SK-N-SH (cell line): ENCODE measurements at regions not wholly inside any gene's neighbourhood (a gene's known extent, or its start where the extent isn't known, plus 50 kb on each side); places are given as distances from the start of the nearest gene placed in this dataset.

Experiments
- CTCF ChIA-PET: fragments of 300-600, 350-600 bp; formaldehyde crosslinking; extraction: SDS; loops from one replicate; lab custom pipeline; 2021; lab: Yijun Ruan, JAX
- POLR2A ChIA-PET: fragments of 350-600 bp; sonication (Branson Sonifier 250); formaldehyde crosslinking; extraction: SDS; loops from one replicate; lab custom pipeline; 2020; ENCODE audit warnings: antibody characterized with exemption, inconsistent platforms; lab: Yijun Ruan, JAX
- DNase-seq: peaks from one replicate; pipeline ENCODE4 v3.0.0; 2012
- H2AFZ ChIP-seq: fragments of 200-600 bp; sonication (generic); 2 replicates; pipeline ENCODE4 v1.8.1; 2016; ENCODE audit warnings: antibody characterized with exemption, mild to moderate bottlenecking, low read depth
- H3F3A ChIP-seq: fragments of 200-600 bp; sonication (generic); replicated peaks from 2 replicates; pipeline ENCODE3; 2016; ENCODE audit warnings: antibody characterized with exemption, mild to moderate bottlenecking; ENCODE audit not compliant: insufficient read depth
- H3K27ac ChIP-seq, 2 experiments: fragments of 200-500 bp in 1 of 2; fragments of 200-600 bp in 1 of 2; sonication (Bioruptor generic) in 1 of 2; sonication (generic), shearing (Covaris generic) in 1 of 2; 2 replicates each; pipeline versions ENCODE4 v1.5.1 to v1.6.1; 2014 to 2016; ENCODE audit warnings: low read depth in 2 of 2, inconsistent platforms in 1 of 2, low read length in 1 of 2, mild to moderate bottlenecking in 1 of 2, mixed read lengths in 1 of 2
- H3K27me3 ChIP-seq: fragments of 200-600 bp; sonication (generic), shearing (Covaris generic); 2 replicates; pipeline ENCODE4 v1.6.1; 2016; ENCODE audit warnings: mixed run types; ENCODE audit not compliant: insufficient read depth
- H3K36me3 ChIP-seq, 2 experiments: fragments of 200-500 bp in 1 of 2; fragments of 200-600 bp in 1 of 2; sonication (Bioruptor generic) in 1 of 2; sonication (generic) in 1 of 2; replicated peaks in 1 of 2; 2 replicates each; pipeline versions ENCODE3 to v1.5.1; 2014 to 2016; ENCODE audit warnings: low read length in 1 of 2, mild to moderate bottlenecking in 1 of 2; ENCODE audit not compliant: insufficient read depth in 2 of 2, control insufficient read depth in 1 of 2
- H3K4me1 ChIP-seq, 2 experiments: fragments of 200-500 bp in 1 of 2; fragments of 200-600 bp in 1 of 2; sonication (Bioruptor generic) in 1 of 2; sonication (generic), shearing (Covaris generic) in 1 of 2; 2 replicates each; pipeline versions ENCODE4 v1.5.1 to v1.6.1; 2014 to 2016; ENCODE audit warnings: low read depth in 1 of 2, low read length in 1 of 2, mixed run types in 1 of 2; ENCODE audit not compliant: insufficient read depth in 2 of 2, control insufficient read depth in 1 of 2
- H3K4me2 ChIP-seq: fragments of 200-600 bp; sonication (generic), shearing (Covaris generic); 2 replicates; pipeline ENCODE4 v1.6.1; 2017; ENCODE audit warnings: mixed run types
- H3K4me3 ChIP-seq, 2 experiments: fragments of 200-500 bp in 1 of 2; fragments of 200-600 bp in 1 of 2; sonication (Bioruptor generic) in 1 of 2; sonication (generic), shearing (Covaris generic) in 1 of 2; 2 replicates each; pipeline versions ENCODE4 v1.5.1 to v1.8.1; 2014 to 2016; ENCODE audit warnings: low read depth in 2 of 2, inconsistent platforms in 1 of 2, low read length in 1 of 2, mild to moderate bottlenecking in 1 of 2, mixed read lengths in 1 of 2, moderate library complexity in 1 of 2
- H3K79me2 ChIP-seq: fragments of 200-600 bp; sonication (generic); 2 replicates; pipeline ENCODE4 v1.8.1; 2017; ENCODE audit warnings: mild to moderate bottlenecking; ENCODE audit not compliant: insufficient read depth
- H3K9ac ChIP-seq: fragments of 200-600 bp; sonication (generic); 2 replicates; pipeline ENCODE4 v1.6.1; 2017; ENCODE audit warnings: mixed run types
- H3K9me2 ChIP-seq: fragments of 200-600 bp; sonication (generic); 2 replicates; pipeline ENCODE4 v1.6.1; 2017; ENCODE audit warnings: mixed run types
- H3K9me3 ChIP-seq: fragments of 200-600 bp; sonication (generic); 2 replicates; pipeline ENCODE4 v1.6.1; 2017; ENCODE audit warnings: mixed run types, mild to moderate bottlenecking, moderate library complexity
- H4K20me1 ChIP-seq: fragments of 200-600 bp; sonication (generic); 2 replicates; pipeline ENCODE4 v1.6.1; 2017; ENCODE audit warnings: mild to moderate bottlenecking, mixed run types; ENCODE audit not compliant: insufficient read depth
- CHD2 ChIP-seq: fragments of 150-350 bp; IDR thresholded peaks from 2 replicates; pipeline ENCODE4 v1.6.1; 2018; ENCODE audit warnings: low read length; ENCODE audit not compliant: partially characterized antibody
- EP300 ChIP-seq, 2 experiments: IDR thresholded peaks; 2 replicates each; pipeline versions ENCODE4 v1.4.0 to v1.6.1; 2012; ENCODE audit warnings: borderline replicate concordance in 1 of 2, low read depth in 1 of 2, low read length in 1 of 2
- EZH2phosphoT487 ChIP-seq: fragments of 200-600 bp; sonication (generic); IDR thresholded peaks from 2 replicates; pipeline ENCODE4 v1.6.1; 2017; ENCODE audit warnings: low read depth, mixed run types, mild to moderate bottlenecking, antibody characterized with exemption, moderate library complexity, borderline replicate concordance
- FOSL2 ChIP-seq: IDR thresholded peaks from 2 replicates; pipeline ENCODE4 v1.4.0; 2012; ENCODE audit warnings: low read depth, mild to moderate bottlenecking, moderate library complexity, borderline replicate concordance
- FOXJ3 ChIP-seq: sonication (generic); formaldehyde crosslinking; IDR thresholded peaks from 2 replicates; pipeline ENCODE4 v1.5.1; 2020; ENCODE audit warnings: mild to moderate bottlenecking, missing genetic modification reagents
- FOXM1 ChIP-seq: IDR thresholded peaks from 2 replicates; pipeline ENCODE4 v1.4.0; 2012; ENCODE audit warnings: low read depth, mild to moderate bottlenecking
- GABPA ChIP-seq: IDR thresholded peaks from 2 replicates; pipeline ENCODE4 v1.4.0; 2012; ENCODE audit warnings: low read depth, mild to moderate bottlenecking
- GATA2 ChIP-seq: sonication (generic); formaldehyde crosslinking; IDR thresholded peaks from 2 replicates; pipeline ENCODE4 v1.5.0; 2020; ENCODE audit warnings: mild to moderate bottlenecking, missing genetic modification reagents
- MEF2A ChIP-seq: IDR thresholded peaks from 2 replicates; pipeline ENCODE4 v1.4.0; 2012; ENCODE audit warnings: low read depth, borderline replicate concordance
- MXI1 ChIP-seq: IDR thresholded peaks from 2 replicates; pipeline ENCODE4 v1.6.1; 2012; ENCODE audit warnings: mild to moderate bottlenecking, low read depth, low read length, improper control_type of control experiment
- NRF1 ChIP-seq: IDR thresholded peaks from 2 replicates; pipeline ENCODE4 v1.6.1; 2012; ENCODE audit warnings: low read depth, mild to moderate bottlenecking, low read length
- POLR2AphosphoS5 ChIP-seq: IDR thresholded peaks from 2 replicates; pipeline ENCODE4 v1.6.1; 2012; ENCODE audit warnings: low read depth, low read length
- RFX5 ChIP-seq: IDR thresholded peaks from 2 replicates; pipeline ENCODE4 v1.6.1; 2012; ENCODE audit warnings: mild to moderate bottlenecking, improper control_type of control experiment, low read length
- SMC3 ChIP-seq: IDR thresholded peaks from 2 replicates; pipeline ENCODE4 v1.6.1; 2012; ENCODE audit warnings: low read depth, low read length, improper control_type of control experiment
- TCF12 ChIP-seq: IDR thresholded peaks from 2 replicates; pipeline ENCODE4 v1.4.0; 2012
- YY1 ChIP-seq: IDR thresholded peaks from 2 replicates; pipeline ENCODE4 v1.4.0; 2012; ENCODE audit warnings: low read depth, mild to moderate bottlenecking
- whole genome bisulfite sequencing: methylation state at CpG from one replicate; pipeline ENCODE4 v1.1.6; 2017; ENCODE audit warnings: low lambda C conversion rate; 5-methylcytosine and 5-hydroxymethylcytosine counted together
- TF ChIP-seq, protein P1 (sequence below): IDR thresholded peaks from 2 replicates; pipeline ENCODE4; 2012
- TF ChIP-seq, protein P2 (sequence below): IDR thresholded peaks from 2 replicates; pipeline ENCODE4 v1.4.0; 2012; ENCODE audit warnings: low read depth
- TF ChIP-seq, protein P3 (sequence below): IDR thresholded peaks from 2 replicates; pipeline ENCODE4 v1.6.1; 2012; ENCODE audit warnings: mild to moderate bottlenecking, low read depth, low read length, moderate library complexity
- TF ChIP-seq, protein P4 (sequence below): fragments of 150-350 bp; IDR thresholded peaks from 2 replicates; pipeline ENCODE4 v1.6.1; 2017; ENCODE audit warnings: antibody characterized with exemption, low read length, low read depth, borderline replicate concordance
- TF ChIP-seq, protein P5 (sequence below): IDR thresholded peaks from 2 replicates; pipeline ENCODE4 v1.4.0; 2012; ENCODE audit warnings: low read depth, borderline replicate concordance

DNA sequence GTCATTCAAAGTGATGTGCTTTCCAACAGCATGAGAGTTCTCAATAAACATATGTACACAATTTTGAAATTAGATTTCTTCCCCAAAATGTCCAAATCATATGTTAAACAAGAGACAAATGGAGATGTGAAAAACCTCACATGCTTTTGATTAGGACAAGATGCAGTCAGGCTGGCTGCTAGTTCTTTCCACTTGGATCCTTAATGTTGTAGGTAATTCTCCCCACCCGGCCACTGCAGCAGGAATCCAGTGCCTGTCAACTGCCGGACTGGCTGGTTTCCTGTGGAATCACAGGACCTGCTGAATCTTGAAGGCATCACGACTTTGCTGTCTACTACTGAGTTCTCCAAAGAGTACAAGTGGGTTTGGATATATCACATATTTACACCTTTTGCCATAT lies 138.6 kb upstream of the AKR1E2 start:
- ChIA-PET CTCF (no interaction called here), POLR2A (no interaction called here)
- Histone ChIP-seq H3K27me3 (no peaks in the 10 kb centered on the region), H3K9me3 (no peaks in the 10 kb centered on the region), H3K27ac (peak overlapping the region; percentile 84 to 90), H4K20me1 (no peaks in the 10 kb centered on the region), H2AFZ (peak overlapping the region; percentile 12; the same call in 1 of the 2 replicates), H3K36me3 (no peaks in the 10 kb centered on the region), H3K4me1 (peaks cover 3 to 41% of the 10 kb centered on the region in 2 experiments), H3K4me2 (peak overlapping the region; percentile 36; the same call in 1 of the 2 replicates), H3K9ac (peak overlapping the region; percentile 75), H3K4me3 (no peak overlapping the region), H3F3A (peaks cover 38% of the 10 kb centered on the region), H3K79me2 (no peaks in the 10 kb centered on the region), H3K9me2 (no peaks in the 10 kb centered on the region)
- TF ChIP-seq EZH2phosphoT487 (no peak), TCF12 (peak; percentile 69; the same call in 1 of the 2 replicates), EP300 (IDR thresholded peaks at IDR 0.05; ENCODE audit: borderline replicate concordance in 1 of 2, low read depth in 1 of 2, low read length in 1 of 2) (0 out of 4 replicates have a peak, but pooled peaks have one; percentile 20 to 21)
- TF ChIP-seq, protein P1, sequence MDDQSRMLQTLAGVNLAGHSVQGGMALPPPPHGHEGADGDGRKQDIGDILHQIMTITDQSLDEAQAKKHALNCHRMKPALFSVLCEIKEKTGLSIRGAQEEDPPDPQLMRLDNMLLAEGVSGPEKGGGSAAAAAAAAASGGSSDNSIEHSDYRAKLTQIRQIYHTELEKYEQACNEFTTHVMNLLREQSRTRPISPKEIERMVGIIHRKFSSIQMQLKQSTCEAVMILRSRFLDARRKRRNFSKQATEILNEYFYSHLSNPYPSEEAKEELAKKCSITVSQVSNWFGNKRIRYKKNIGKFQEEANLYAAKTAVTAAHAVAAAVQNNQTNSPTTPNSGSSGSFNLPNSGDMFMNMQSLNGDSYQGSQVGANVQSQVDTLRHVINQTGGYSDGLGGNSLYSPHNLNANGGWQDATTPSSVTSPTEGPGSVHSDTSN = peak; percentile 27
- 4% methylated on average over 3 of the region's 3 CpGs for WGBS
- DNase-seq = no peak

DNA sequence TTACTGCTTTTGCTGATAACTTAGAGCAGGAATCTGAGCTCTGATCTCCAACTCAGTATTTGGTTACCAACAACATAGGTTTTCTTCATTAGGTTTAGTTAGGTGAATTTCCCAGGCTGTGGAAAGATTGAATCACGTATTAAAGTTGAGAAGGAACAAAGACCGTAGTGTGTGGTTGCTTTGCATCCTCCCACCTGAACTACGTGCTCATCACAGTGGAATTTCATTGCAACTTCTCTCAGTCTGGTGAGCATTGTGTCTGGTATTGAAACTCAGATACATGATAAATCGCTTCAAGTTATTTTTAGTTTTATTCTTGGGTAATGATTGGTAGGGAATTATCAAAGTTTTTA lies 139.4 kb upstream of the AKR1E2 start:
- Histone ChIP-seq H3K9ac (peak overlapping the region; percentile 75), H3K4me3 (no peak overlapping the region), H3K4me1 (peaks cover 3 to 39% of the 10 kb centered on the region in 2 experiments), H3K9me3 (no peaks in the 10 kb centered on the region), H3K36me3 (no peaks in the 10 kb centered on the region), H3K27me3 (no peaks in the 10 kb centered on the region), H4K20me1 (no peaks in the 10 kb centered on the region), H3K79me2 (no peaks in the 10 kb centered on the region), H3F3A (peaks cover 41% of the 10 kb centered on the region), H2AFZ (no peak overlapping the region), H3K9me2 (no peaks in the 10 kb centered on the region), H3K27ac (peak overlapping the region; percentile 84 to 90; a peak in 3 of 4 replicates), H3K4me2 (peak overlapping the region; percentile 36)
- CTCF ChIA-PET = interaction anchor here (0.8 to 1.3 kb wide), 3 partner anchors 9 to 30 kb away, joined by 3 to 5 read pairs (median 3); no protein-coding TSS in a partner anchor
- DNase-seq = no peak
- WGBS = 5% methylated on average over 4 of the region's 4 CpGs
- POLR2A ChIA-PET = no interaction called here
- TF ChIP-seq SMC3 (no peak), EZH2phosphoT487 (no peak), FOXJ3 (CRISPR knock-in tag) (no peak), CHD2 (no peak), FOXM1 (0 out of 2 replicates have a peak, but pooled peaks have one; percentile 56), GATA2 (CRISPR knock-in tag) (no peak), FOSL2 (peak; percentile 56; the same call in 1 of the 2 replicates), POLR2AphosphoS5 (no peak), TCF12 (peak; percentile 84), MEF2A (peak; percentile 74), NRF1 (no peak), GABPA (no peak), YY1 (no peak), RFX5 (no peak), MXI1 (no peak)
- TF ChIP-seq, protein P2, sequence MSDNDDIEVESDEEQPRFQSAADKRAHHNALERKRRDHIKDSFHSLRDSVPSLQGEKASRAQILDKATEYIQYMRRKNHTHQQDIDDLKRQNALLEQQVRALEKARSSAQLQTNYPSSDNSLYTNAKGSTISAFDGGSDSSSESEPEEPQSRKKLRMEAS = no peak
- TF ChIP-seq, protein P3, sequence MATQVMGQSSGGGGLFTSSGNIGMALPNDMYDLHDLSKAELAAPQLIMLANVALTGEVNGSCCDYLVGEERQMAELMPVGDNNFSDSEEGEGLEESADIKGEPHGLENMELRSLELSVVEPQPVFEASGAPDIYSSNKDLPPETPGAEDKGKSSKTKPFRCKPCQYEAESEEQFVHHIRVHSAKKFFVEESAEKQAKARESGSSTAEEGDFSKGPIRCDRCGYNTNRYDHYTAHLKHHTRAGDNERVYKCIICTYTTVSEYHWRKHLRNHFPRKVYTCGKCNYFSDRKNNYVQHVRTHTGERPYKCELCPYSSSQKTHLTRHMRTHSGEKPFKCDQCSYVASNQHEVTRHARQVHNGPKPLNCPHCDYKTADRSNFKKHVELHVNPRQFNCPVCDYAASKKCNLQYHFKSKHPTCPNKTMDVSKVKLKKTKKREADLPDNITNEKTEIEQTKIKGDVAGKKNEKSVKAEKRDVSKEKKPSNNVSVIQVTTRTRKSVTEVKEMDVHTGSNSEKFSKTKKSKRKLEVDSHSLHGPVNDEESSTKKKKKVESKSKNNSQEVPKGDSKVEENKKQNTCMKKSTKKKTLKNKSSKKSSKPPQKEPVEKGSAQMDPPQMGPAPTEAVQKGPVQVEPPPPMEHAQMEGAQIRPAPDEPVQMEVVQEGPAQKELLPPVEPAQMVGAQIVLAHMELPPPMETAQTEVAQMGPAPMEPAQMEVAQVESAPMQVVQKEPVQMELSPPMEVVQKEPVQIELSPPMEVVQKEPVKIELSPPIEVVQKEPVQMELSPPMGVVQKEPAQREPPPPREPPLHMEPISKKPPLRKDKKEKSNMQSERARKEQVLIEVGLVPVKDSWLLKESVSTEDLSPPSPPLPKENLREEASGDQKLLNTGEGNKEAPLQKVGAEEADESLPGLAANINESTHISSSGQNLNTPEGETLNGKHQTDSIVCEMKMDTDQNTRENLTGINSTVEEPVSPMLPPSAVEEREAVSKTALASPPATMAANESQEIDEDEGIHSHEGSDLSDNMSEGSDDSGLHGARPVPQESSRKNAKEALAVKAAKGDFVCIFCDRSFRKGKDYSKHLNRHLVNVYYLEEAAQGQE = no peak
- TF ChIP-seq, protein P4, sequence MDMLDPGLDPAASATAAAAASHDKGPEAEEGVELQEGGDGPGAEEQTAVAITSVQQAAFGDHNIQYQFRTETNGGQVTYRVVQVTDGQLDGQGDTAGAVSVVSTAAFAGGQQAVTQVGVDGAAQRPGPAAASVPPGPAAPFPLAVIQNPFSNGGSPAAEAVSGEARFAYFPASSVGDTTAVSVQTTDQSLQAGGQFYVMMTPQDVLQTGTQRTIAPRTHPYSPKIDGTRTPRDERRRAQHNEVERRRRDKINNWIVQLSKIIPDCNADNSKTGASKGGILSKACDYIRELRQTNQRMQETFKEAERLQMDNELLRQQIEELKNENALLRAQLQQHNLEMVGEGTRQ = no peak
- TF ChIP-seq, protein P5, sequence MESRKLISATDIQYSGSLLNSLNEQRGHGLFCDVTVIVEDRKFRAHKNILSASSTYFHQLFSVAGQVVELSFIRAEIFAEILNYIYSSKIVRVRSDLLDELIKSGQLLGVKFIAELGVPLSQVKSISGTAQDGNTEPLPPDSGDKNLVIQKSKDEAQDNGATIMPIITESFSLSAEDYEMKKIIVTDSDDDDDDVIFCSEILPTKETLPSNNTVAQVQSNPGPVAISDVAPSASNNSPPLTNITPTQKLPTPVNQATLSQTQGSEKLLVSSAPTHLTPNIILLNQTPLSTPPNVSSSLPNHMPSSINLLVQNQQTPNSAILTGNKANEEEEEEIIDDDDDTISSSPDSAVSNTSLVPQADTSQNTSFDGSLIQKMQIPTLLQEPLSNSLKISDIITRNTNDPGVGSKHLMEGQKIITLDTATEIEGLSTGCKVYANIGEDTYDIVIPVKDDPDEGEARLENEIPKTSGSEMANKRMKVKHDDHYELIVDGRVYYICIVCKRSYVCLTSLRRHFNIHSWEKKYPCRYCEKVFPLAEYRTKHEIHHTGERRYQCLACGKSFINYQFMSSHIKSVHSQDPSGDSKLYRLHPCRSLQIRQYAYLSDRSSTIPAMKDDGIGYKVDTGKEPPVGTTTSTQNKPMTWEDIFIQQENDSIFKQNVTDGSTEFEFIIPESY = no peak
